ENCODE measurements at regions not wholly inside any gene's neighbourhood (a gene's known extent, or its start where the extent isn't known, plus 50 kb on each side); places are given as distances from the start of the nearest gene placed in this dataset.

- Histone ChIP-seq H3K4me1 (no peaks in the 10 kb centered on the region), H3K9me3 (peaks cover 0 to 18% (median 0%) of the 10 kb centered on the region in 12 donors), H3K27me3 (no peaks in the 10 kb centered on the region), H3K36me3 (no peaks in the 10 kb centered on the region), H3K27ac (no peak overlapping the region), H3K4me3 (no peak overlapping the region)
- intact Hi-C loops (cut with DNase I) = no loop called here
- no peak for DNase-seq
- TF ChIP-seq CTCF (IDR thresholded peaks at IDR 0.05) = no peak
- WGBS, 4 donors = 88 to 94% (median 91%) methylated on average over 2 of the region's 2 CpGs
- ATAC-seq = no peak
These were observed 1320.6 kb downstream of the LRFN5 start for GRCh38 chr14:42927313-42927712.

DNA sequence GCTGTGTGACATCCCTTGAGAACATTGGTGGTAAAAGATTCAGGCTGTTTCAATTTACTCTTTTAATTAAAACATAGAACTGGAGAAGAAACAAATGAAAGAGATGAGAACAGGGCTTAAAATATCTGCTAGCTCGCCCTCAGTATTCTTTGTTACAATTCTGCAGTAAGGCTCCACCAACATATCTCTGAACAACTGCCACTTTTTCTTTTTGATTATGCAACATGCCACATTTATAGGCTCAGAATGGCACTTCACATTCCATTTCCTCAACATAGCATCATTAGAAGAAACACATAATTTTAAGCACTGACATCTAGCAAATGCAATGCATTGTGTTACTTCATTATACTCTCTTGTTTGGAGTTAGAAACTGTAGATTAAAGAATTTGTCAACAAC, 1315.2 kb downstream of the LRFN5 start:
- Histone ChIP-seq H3K4me3 (no peak overlapping the region), H3K27me3 (no peaks in the 10 kb centered on the region), H3K4me1 (no peaks in the 10 kb centered on the region), H3K27ac (no peak overlapping the region), H3K9me3 (peaks cover 0 to 18% (median 0%) of the 10 kb centered on the region in 12 donors), H3K36me3 (no peaks in the 10 kb centered on the region)
- ATAC-seq (no peak), DNase-seq (no peak)
- TF ChIP-seq POLR2A (IDR thresholded peaks at IDR 0.05) = no peak
- no peak for TF ChIP-seq CTCF (IDR thresholded peaks at IDR 0.05)
- WGBS, 4 donors = 56 to 59% (median 58%) methylated on average over 1 of the region's 1 CpG
- intact Hi-C loops (cut with DNase I) = no loop called here

DNA sequence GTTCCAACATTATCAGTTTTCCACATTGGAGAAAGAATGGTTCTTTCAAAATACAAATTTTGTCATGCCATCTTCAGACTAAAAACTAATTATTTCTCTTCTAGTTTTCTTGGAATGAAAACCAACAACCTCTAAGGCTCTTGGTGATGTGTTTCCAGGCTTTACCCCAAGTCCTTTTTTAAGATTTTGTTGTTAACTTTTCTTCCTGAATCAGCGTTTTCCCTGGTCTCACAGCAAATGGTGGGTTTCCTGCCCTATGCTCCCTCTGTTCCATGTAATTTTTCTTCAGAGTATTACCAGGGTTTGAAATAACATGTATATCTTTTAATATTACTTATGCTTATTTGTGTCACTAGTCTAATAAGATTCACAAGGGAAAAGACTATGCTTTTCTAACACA, 1311.9 kb downstream of the LRFN5 start:
- Histone ChIP-seq H3K4me1 (no peaks in the 10 kb centered on the region), H3K36me3 (no peaks in the 10 kb centered on the region), H3K9me3 (peaks cover 0 to 12% (median 0%) of the 10 kb centered on the region in 12 donors), H3K27me3 (no peaks in the 10 kb centered on the region), H3K4me3 (no peak overlapping the region), H3K27ac (no peak overlapping the region)
- TF ChIP-seq CTCF (IDR thresholded peaks at IDR 0.05) (no peak), POLR2A (IDR thresholded peaks at IDR 0.05) (no peak)
- ATAC-seq (no peak), DNase-seq (no peak)
- WGBS, 4 donors = 69 to 86% (median 78%) methylated on average over 1 of the region's 1 CpG
- intact Hi-C loops (cut with DNase I) = no loop called here

DNA sequence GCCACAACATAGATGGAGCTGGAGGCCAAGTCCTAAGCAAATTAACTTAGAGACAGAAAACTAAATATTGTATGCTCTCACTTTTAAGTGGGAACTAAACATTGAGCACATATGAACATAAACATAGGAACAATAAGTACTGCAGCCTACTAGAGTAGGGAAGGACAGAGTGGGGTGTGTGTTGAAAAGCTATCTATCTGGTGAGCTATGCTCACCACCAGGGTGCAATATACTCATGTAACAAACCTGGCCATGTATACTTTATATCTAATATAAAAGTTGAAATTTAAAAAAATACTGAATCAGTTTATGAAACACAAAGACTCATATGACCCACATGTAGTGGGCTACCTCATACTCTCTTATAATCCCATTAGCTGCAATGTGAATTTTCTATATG, 1305.0 kb downstream of the LRFN5 start:
- no peaks in the 10 kb centered on the region for H3K4me1 ChIP-seq
- no peak for DNase-seq
- H3K9me3 ChIP-seq = peaks cover 0 to 7% (median 0%) of the 10 kb centered on the region in 12 donors
- no peaks in the 10 kb centered on the region for H3K36me3 ChIP-seq
- no peak overlapping the region for H3K27ac ChIP-seq
- H3K4me3 ChIP-seq = no peak overlapping the region
- H3K27me3 ChIP-seq = no peaks in the 10 kb centered on the region
- TF ChIP-seq POLR2A (IDR thresholded peaks at IDR 0.05) = no peak
- no peak for TF ChIP-seq CTCF (IDR thresholded peaks at IDR 0.05)
- intact Hi-C loops (cut with DNase I) = no loop called here
- no peak for ATAC-seq
